Fibroblast of the conjunctiva (primary cell): ENCODE measurements at regions not wholly inside any gene's neighbourhood (a gene's known extent, or its start where the extent isn't known, plus 50 kb on each side); places are given as distances from the start of the nearest gene placed in this dataset.

ENCODE experiments used
- DNase-seq: peaks from one replicate; pipeline ENCODE4 v3.0.0-alpha.2; 2010; ENCODE audit warnings: low read depth

DNA sequence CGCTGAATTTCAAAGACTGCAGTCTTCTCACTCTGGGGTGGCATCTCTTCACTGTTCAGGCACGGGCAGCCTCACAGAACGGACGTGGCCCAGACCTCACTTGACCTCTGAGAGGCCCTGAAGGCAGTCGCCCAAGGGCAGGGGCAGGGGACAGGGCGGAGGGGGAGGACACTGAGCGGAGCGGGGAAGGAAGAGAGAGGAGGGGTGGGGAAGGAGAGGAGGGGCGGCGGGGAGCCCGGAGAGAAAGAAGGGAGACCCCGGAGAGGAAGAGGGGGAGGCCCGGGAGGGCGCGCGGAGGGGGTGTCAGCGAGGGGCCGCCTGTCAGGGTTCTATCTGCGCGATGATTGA, 58.7 kb upstream of the COMTD1 start:
- DNase-seq = no peak

DNA sequence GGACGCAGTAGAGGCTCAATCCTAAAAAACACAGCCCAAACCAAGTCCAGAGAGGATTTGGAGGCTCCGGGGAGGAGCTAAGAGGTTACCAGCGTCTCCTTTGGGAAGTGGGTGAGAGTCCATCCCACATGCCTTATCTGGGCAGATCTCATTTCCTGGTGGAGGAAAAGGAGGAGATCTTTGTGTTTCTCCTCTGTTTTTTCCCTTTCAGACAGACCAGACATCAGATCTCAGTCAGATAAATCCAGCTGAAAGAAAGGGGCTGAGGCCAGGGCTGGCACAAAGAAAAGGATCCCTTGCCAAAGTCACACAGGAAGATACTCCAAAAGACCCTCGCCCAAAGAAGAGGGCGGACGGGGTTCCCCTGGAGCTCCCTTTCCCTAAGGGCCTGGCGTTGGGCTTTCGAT, 58.3 kb upstream of the COMTD1 start:
- no peak for DNase-seq

DNA sequence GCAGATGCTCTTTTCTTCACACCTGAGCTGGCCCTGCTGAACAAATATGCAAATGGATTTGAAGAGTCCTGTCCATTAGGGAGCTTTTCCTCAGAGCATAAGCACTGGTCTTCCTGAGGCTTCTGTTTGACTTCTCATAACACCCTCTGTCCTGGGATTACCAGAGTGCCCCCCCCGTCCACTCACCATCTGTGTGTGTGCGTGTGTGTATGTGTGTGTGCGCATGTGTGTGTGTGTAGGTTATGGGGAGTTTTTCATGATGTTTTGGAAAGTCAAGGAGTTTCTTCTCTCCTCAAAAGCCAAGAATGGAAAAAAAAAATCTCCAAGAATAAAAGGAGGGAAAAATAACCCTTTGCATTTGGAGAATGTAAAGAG, 57.7 kb upstream of the COMTD1 start:
- DNase-seq = no peak

DNA sequence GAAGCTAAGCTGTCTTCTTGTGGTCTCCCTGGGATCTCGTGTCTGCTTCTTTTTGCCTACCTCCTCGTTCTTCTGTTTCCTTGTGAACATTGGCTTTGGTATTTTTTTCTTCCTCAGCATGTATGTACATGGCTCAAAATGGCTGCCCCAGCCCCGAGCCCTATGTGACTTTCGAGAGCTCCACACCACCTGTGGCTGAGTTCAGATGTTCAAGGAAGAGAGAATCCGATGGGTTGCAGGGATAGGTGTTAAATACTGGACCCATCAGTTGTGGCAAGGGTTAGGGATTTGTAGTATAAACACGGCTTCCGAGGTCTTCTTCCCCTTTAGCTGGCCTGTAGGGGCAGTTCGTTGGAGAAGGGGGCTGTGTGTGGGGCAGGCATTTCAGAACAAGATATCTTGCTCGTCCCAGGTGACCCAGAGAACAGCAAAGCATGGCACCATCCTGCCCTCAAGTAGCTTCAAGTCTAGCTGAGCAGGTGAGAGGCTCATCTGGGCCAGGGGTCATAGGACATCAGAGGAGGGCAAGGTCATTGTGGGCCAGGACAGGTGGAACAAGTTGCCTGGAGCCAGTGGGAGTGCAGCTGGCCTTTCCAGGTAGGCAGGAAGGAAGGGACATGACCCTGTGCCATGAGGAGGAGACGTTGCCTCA, 57.2 kb upstream of the COMTD1 start:
- no peak for DNase-seq

DNA sequence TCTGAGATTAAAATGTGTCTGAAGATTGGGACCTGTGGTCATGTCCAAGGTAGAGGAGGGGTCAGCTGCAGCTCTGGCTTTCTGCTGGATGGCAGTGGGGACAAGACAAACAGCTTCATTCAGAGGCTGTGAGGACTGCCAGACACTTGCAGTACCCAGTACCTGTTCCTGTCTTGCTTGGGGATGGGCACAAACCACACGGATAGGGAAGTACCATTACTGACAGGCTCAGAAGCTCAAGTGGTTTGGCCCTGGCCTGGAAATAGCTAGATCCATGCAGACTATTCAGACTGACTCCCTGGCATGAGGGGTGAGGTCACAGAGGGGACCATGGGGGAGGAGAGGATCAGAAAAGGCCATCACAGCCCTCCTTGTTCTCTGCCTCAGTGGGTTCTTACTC, 56.0 kb upstream of the COMTD1 start:
- no peak for DNase-seq

DNA sequence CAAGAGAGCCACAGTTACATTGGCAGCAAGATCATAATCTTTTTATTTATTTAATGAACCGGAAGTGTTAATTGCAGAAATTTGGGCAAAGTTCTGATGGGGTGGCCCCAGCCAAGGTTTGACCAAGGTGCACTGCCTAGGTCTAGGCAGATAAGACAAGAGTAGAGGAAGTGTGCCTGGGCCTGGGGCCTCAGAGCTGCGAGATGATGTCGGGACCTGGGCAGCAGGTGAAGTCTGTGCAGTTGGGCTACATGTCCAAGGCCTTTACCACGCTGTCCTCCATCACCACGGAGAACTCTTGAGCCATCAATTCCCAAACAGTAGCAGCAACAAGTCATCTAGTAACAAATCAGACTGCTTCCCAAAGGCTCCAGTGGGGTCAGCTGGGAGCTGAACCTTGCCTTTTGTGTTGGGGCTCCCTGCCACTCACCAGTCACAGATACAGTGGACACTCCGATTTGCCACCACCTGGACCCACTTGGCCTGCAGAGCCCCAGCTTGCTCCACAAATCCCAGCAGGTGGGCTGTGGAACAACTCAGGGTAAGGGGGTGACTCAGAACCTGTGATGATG, 52.5 kb upstream of the COMTD1 start:
- DNase-seq = no peak

DNA sequence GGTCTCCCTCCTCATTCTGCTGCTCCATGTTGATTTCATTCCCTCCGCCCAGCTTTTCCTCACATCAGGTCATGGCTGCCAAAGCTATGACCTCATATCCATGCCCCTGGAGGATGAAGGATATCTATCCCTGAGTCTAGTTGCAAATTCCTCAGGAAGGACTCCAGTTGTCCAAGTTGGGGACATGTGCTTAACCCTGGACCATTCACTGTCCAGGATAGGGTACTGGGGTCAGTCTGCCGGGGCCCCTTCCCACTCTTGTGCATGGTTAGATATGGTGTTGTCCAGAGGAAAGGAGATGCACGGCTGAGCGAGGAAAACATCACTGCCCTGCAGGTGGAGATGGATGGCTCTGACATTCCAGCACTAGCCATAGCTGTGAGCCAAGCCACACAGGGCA, 51.9 kb upstream of the COMTD1 start:
- no peak for DNase-seq

DNA sequence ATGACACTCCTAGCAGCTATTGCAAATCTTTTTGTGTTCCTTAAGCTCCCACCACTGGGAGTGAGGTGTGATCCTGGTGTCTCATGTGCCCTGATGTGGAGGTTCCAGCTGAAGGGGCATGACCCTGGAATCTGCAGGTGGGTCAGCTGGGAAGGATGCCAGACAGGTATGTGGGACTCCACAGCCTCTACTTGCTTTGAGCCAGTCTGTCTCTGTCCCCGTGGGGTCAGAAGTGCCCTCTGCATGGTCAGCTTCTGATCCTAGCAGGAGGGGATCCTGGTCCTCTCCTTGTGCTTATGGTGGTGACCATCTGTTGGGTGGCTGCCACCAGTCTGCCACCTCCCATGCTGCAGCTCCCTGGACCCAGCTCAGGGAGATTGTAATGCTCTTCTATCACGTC, 51.1 kb upstream of the COMTD1 start:
- no peak for DNase-seq
